ENCODE measurements at regions not wholly inside any gene's neighbourhood (a gene's known extent, or its start where the extent isn't known, plus 50 kb on each side); places are given as distances from the start of the nearest gene placed in this dataset.

DNA sequence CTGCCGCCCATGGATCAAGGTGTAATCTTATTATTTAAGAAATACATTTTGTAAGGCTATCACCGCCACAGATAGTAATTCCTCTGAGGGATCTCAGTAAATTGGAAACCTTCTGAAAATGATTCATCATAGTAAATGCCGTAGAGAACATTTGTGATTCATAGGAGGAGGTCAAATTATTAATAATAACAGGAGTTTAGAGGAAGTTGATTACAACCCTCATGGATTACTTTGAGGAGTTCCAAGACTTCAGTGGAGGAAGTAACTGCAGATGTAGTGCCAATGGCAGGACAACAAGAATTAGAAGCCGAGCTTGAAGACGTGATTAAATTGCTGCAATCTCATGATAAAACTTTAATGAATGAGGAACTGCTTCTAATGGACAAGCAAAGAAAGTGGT, 280.1 kb downstream of the PTPRC start:
- no peak overlapping the region for H3K4me2 ChIP-seq (ENCODE audit: low read length)
- H3K4me3 ChIP-seq (ENCODE audit: low read depth, low read length, poor library complexity, severe bottlenecking): no peak overlapping the region
- H3K79me2 ChIP-seq (ENCODE audit: insufficient read depth, low read length): peaks cover 98% of the 10 kb centered on the region
- no peaks in the 10 kb centered on the region for H3F3A ChIP-seq (ENCODE audit: insufficient read depth, low read length)
- no peak overlapping the region for H2AFZ ChIP-seq (ENCODE audit: low read length)
- H3K9me3 ChIP-seq (ENCODE audit: low read length): no peaks in the 10 kb centered on the region
- TF ChIP-seq EZH2 (IDR thresholded peaks at IDR 0.05; ENCODE audit: borderline replicate concordance, low read length): no peak
- TF ChIP-seq CTCF (IDR thresholded peaks at IDR 0.05; ENCODE audit: low read length): no peak
- H3K9ac ChIP-seq (ENCODE audit: low read length): no peak overlapping the region
- no peaks in the 10 kb centered on the region for H3K27me3 ChIP-seq (ENCODE audit: insufficient read depth, low read length)
- peaks cover 88% of the 10 kb centered on the region for H3K36me3 ChIP-seq (ENCODE audit: insufficient read depth, low read length)
- peaks cover 61% of the 10 kb centered on the region for H3K4me1 ChIP-seq (ENCODE audit: insufficient read depth, low read length, severe bottlenecking)
- no peaks in the 10 kb centered on the region for H3K9me2 ChIP-seq (ENCODE audit: low read depth, low read length)
- no peak overlapping the region for H3K27ac ChIP-seq (ENCODE audit: low read depth, low read length, poor library complexity, severe bottlenecking)
- H4K20me1 ChIP-seq (ENCODE audit: insufficient read depth, low read length): no peaks in the 10 kb centered on the region

- no peak overlapping the region for H2AFZ ChIP-seq (ENCODE audit: low read length)
- H3K4me1 ChIP-seq (ENCODE audit: insufficient read depth, low read length, severe bottlenecking): peaks cover 67% of the 10 kb centered on the region
- peaks cover 88% of the 10 kb centered on the region for H3K36me3 ChIP-seq (ENCODE audit: insufficient read depth, low read length)
- H3K4me3 ChIP-seq (ENCODE audit: low read depth, low read length, poor library complexity, severe bottlenecking): no peak overlapping the region
- peaks cover 98% of the 10 kb centered on the region for H3K79me2 ChIP-seq (ENCODE audit: insufficient read depth, low read length)
- no peaks in the 10 kb centered on the region for H3K27me3 ChIP-seq (ENCODE audit: insufficient read depth, low read length)
- no peaks in the 10 kb centered on the region for H3F3A ChIP-seq (ENCODE audit: insufficient read depth, low read length)
- no peak for TF ChIP-seq CTCF (IDR thresholded peaks at IDR 0.05; ENCODE audit: low read length)
- TF ChIP-seq EZH2 (IDR thresholded peaks at IDR 0.05; ENCODE audit: borderline replicate concordance, low read length): no peak
- no peaks in the 10 kb centered on the region for H3K9me2 ChIP-seq (ENCODE audit: low read depth, low read length)
- H3K9me3 ChIP-seq (ENCODE audit: low read length): no peaks in the 10 kb centered on the region
- no peaks in the 10 kb centered on the region for H4K20me1 ChIP-seq (ENCODE audit: insufficient read depth, low read length)
- peak overlapping the region; percentile 10; the same call in 1 of the 2 replicates for H3K4me2 ChIP-seq (ENCODE audit: low read length)
- H3K9ac ChIP-seq (ENCODE audit: low read length): no peak overlapping the region
- H3K27ac ChIP-seq (ENCODE audit: low read depth, low read length, poor library complexity, severe bottlenecking): peak overlapping the region; percentile 25
Observed at GRCh38 chr1:198919667-198920398, 281.0 kb downstream of the PTPRC start.

DNA sequence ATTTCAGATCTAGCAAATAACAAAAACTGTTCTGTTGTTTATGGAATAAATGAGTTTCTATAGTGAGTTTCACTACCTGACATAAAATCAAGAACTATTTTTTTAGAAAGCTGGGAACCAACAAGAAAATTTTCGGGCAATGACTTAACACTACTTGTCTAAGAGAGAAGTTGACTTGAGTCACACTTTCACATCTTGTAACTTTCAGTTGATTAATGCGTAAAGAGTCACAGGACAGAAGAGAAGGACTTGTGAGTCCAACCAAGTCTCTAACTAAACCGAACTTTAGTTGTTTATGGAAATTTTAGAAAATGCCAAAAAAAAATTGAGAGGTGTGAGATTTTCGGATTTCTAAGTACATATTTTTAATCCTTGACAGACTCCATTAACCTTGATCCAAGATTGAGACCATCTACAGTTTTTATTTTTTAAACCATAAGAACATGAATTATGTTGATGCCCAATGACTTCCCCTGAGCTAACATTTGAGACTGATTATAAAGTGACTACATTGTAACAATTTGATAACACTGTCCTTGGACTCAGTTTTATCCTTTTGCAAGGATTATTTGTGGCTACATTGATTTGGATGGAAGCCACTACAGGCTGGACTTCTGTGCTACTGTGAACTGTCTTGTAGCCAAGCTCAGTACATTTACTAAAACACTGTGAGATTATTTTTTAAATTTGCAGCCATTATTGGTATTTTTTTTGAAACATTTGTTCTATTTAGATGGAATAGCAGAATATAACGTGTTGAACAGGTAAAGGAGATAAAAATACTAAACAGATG, 284.0 kb downstream of the PTPRC start:
- peak overlapping the region; percentile 19 for H3K27ac ChIP-seq (ENCODE audit: low read depth, low read length, poor library complexity, severe bottlenecking)
- 0 out of 2 replicates have a peak overlapping the region, but pooled peaks have one; percentile 22 for H3K4me2 ChIP-seq (ENCODE audit: low read length)
- no peak overlapping the region for H2AFZ ChIP-seq (ENCODE audit: low read length)
- H3K9me2 ChIP-seq (ENCODE audit: low read depth, low read length): no peaks in the 10 kb centered on the region
- no peak overlapping the region for H3K4me3 ChIP-seq (ENCODE audit: low read depth, low read length, poor library complexity, severe bottlenecking)
- TF ChIP-seq EZH2 (IDR thresholded peaks at IDR 0.05; ENCODE audit: borderline replicate concordance, low read length): no peak
- TF ChIP-seq CTCF (IDR thresholded peaks at IDR 0.05; ENCODE audit: low read length): no peak
- H3K27me3 ChIP-seq (ENCODE audit: insufficient read depth, low read length): no peaks in the 10 kb centered on the region
- H3K36me3 ChIP-seq (ENCODE audit: insufficient read depth, low read length): peaks cover 85% of the 10 kb centered on the region
- H3K9me3 ChIP-seq (ENCODE audit: low read length): no peaks in the 10 kb centered on the region
- H3K9ac ChIP-seq (ENCODE audit: low read length): no peak overlapping the region
- peaks cover 80% of the 10 kb centered on the region for H3K4me1 ChIP-seq (ENCODE audit: insufficient read depth, low read length, severe bottlenecking)
- no peaks in the 10 kb centered on the region; the same call in 1 of the 2 replicates for H3F3A ChIP-seq (ENCODE audit: insufficient read depth, low read length)
- no peaks in the 10 kb centered on the region for H4K20me1 ChIP-seq (ENCODE audit: insufficient read depth, low read length)
- H3K79me2 ChIP-seq (ENCODE audit: insufficient read depth, low read length): peaks cover 98% of the 10 kb centered on the region

All from OCI-LY1 (cell line).